ENCODE measurements at regions not wholly inside any gene's neighbourhood (a gene's known extent, or its start where the extent isn't known, plus 50 kb on each side); places are given as distances from the start of the nearest gene placed in this dataset.

- no peak for DNase-seq
Observed at GRCh38 chr6:14804001-14804784, 441.7 kb upstream of the JARID2 start.

GRCh38 chr6:14804785-14805210 lies 441.1 kb upstream of the JARID2 start:
- no peak for DNase-seq

GRCh38 chr6:14806101-14806500 lies 439.8 kb upstream of the JARID2 start:
- DNase-seq, result no peak

GRCh38 chr6:14807130-14807529 lies 438.7 kb upstream of the JARID2 start:
- no peak for DNase-seq

- DNase-seq, result no peak
Observed at GRCh38 chr6:14807971-14808370, 437.9 kb upstream of the JARID2 start.

GRCh38 chr6:14810021-14810420 lies 435.8 kb upstream of the JARID2 start:
- DNase-seq, result peak in 1 of 2 experiments; percentile 13

- no peak for DNase-seq
Observed at GRCh38 chr6:14811775-14812428, 434.0 kb upstream of the JARID2 start.

- no peak for DNase-seq
Observed at GRCh38 chr6:14814016-14814415, 431.9 kb upstream of the JARID2 start.

- DNase-seq, result peak; percentile 98
Observed at GRCh38 chr6:14816116-14816859, 429.6 kb upstream of the JARID2 start.

GRCh38 chr6:14817074-14817473 lies 428.8 kb upstream of the JARID2 start:
- DNase-seq, result peak in 1 of 2 experiments; percentile 58

- DNase-seq, result no peak
Observed at GRCh38 chr6:14818422-14818884, 427.4 kb upstream of the JARID2 start.

- no peak for DNase-seq
Observed at GRCh38 chr6:14819001-14819400, 426.9 kb upstream of the JARID2 start.

- no peak for DNase-seq
Observed at GRCh38 chr6:14819840-14820420, 425.9 kb upstream of the JARID2 start.

GRCh38 chr6:14822012-14822553 lies 423.8 kb upstream of the JARID2 start:
- no peak for DNase-seq

- DNase-seq, result no peak
Observed at GRCh38 chr6:14822679-14823078, 423.2 kb upstream of the JARID2 start.

GRCh38 chr6:14824060-14824459 lies 421.8 kb upstream of the JARID2 start:
- DNase-seq, result no peak

- no peak for DNase-seq
Observed at GRCh38 chr6:14824484-14825275, 421.2 kb upstream of the JARID2 start.

- DNase-seq, result no peak
Observed at GRCh38 chr6:14826456-14826855, 419.4 kb upstream of the JARID2 start.

GRCh38 chr6:14827354-14827753 lies 418.5 kb upstream of the JARID2 start:
- no peak for DNase-seq

- no peak for DNase-seq
Observed at GRCh38 chr6:14828201-14828611, 417.7 kb upstream of the JARID2 start.

- no peak for DNase-seq
Observed at GRCh38 chr6:14831070-14831469, 414.8 kb upstream of the JARID2 start.

- DNase-seq, result no peak
Observed at GRCh38 chr6:14831937-14832336, 413.9 kb upstream of the JARID2 start.

Measured in NCI-H526 (cell line).